ENCODE measurements at regions not wholly inside any gene's neighbourhood (a gene's known extent, or its start where the extent isn't known, plus 50 kb on each side); places are given as distances from the start of the nearest gene placed in this dataset.

- Histone ChIP-seq H3K36me3 (ENCODE audit: low read depth, low read length) (no peaks in the 10 kb centered on the region), H3K79me2 (ENCODE audit: low read length) (no peaks in the 10 kb centered on the region), H3K9me2 (replicated peaks; ENCODE audit: low read length) (no peaks in the 10 kb centered on the region), H3K27me3 (ENCODE audit: low read length) (peaks cover 41% of the 10 kb centered on the region), H3K4me2 (ENCODE audit: low read length) (no peak overlapping the region), H3K4me3 (ENCODE audit: low read length) (no peak overlapping the region), H3K9ac (ENCODE audit: low read length) (no peak overlapping the region), H3K9me3 (ENCODE audit: low read length) (no peaks in the 10 kb centered on the region), H2AFZ (ENCODE audit: low read length) (no peak overlapping the region), H4K20me1 (ENCODE audit: low read length) (no peaks in the 10 kb centered on the region), H3K4me1 (ENCODE audit: insufficient read depth, low read length) (no peaks in the 10 kb centered on the region), H3F3A (ENCODE audit: low read length, unreplicated experiment) (no peaks in the 10 kb centered on the region), H3K27ac (ENCODE audit: low read length) (no peak overlapping the region)
- POLR2A ChIA-PET (ENCODE audit: unreplicated experiment): no interaction called here
- no peak for DNase-seq
- ATAC-seq: no peak
- no TSS peak for BruUV-seq (replicated peaks)
- CTCF ChIA-PET: no interaction called here
- no peak for TF ChIP-seq EZH2phosphoT487 (IDR thresholded peaks at IDR 0.05; ENCODE audit: borderline replicate concordance, low read length)
- TF ChIP-seq, protein P1, sequence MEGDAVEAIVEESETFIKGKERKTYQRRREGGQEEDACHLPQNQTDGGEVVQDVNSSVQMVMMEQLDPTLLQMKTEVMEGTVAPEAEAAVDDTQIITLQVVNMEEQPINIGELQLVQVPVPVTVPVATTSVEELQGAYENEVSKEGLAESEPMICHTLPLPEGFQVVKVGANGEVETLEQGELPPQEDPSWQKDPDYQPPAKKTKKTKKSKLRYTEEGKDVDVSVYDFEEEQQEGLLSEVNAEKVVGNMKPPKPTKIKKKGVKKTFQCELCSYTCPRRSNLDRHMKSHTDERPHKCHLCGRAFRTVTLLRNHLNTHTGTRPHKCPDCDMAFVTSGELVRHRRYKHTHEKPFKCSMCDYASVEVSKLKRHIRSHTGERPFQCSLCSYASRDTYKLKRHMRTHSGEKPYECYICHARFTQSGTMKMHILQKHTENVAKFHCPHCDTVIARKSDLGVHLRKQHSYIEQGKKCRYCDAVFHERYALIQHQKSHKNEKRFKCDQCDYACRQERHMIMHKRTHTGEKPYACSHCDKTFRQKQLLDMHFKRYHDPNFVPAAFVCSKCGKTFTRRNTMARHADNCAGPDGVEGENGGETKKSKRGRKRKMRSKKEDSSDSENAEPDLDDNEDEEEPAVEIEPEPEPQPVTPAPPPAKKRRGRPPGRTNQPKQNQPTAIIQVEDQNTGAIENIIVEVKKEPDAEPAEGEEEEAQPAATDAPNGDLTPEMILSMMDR (conservative IDR thresholded peaks at IDR 0.05; ENCODE audit: low read depth, low read length): no peak
- TF ChIP-seq EZH2 (IDR thresholded peaks at IDR 0.05; ENCODE audit: low read length, unreplicated experiment): no peak
- intact Hi-C loops (cut with micrococcal nuclease): no loop called here
Observed at GRCh38 chr2:128731994-128732650, 413.5 kb upstream of the HS6ST1 start.

DNA sequence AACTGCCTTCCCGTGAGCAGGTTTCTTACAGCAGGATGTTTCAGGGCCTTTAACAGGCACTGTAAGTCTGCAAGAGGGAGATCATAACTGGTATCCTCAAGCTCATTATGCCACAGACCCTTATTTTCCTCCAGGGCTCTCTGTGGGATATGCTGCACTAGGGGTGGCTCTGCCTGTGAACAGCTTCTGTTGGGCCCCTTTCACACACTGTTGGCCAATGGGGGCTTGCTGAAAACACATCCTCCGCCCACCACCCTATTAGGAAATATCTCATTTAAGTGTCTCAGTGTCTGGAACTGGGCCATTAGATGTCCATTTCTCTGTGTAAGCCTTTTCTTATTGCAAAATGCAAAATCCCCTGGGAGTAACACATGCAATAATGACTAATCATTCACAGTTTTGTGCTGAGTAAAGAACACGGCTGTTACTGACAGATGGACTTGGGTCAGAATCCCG lies 414.3 kb upstream of the HS6ST1 start:
- no peak overlapping the region for H3K27ac ChIP-seq (ENCODE audit: low read length)
- ATAC-seq (no peak), DNase-seq (no peak)
- intact Hi-C loops (cut with micrococcal nuclease): no loop called here
- no peaks in the 10 kb centered on the region for H4K20me1 ChIP-seq (ENCODE audit: low read length)
- no peaks in the 10 kb centered on the region for H3K4me1 ChIP-seq (ENCODE audit: insufficient read depth, low read length)
- no peaks in the 10 kb centered on the region for H3K79me2 ChIP-seq (ENCODE audit: low read length)
- H3K9me2 ChIP-seq (replicated peaks; ENCODE audit: low read length): no peaks in the 10 kb centered on the region
- POLR2A ChIA-PET (ENCODE audit: unreplicated experiment): no interaction called here
- no peaks in the 10 kb centered on the region for H3K9me3 ChIP-seq (ENCODE audit: low read length)
- H3F3A ChIP-seq (ENCODE audit: low read length, unreplicated experiment): no peaks in the 10 kb centered on the region
- H3K27me3 ChIP-seq (ENCODE audit: low read length): peaks cover 41% of the 10 kb centered on the region
- no peak for TF ChIP-seq EZH2 (IDR thresholded peaks at IDR 0.05; ENCODE audit: low read length, unreplicated experiment)
- TF ChIP-seq, protein P1 (conservative IDR thresholded peaks at IDR 0.05; ENCODE audit: low read depth, low read length): no peak
- no peak for TF ChIP-seq EZH2phosphoT487 (IDR thresholded peaks at IDR 0.05; ENCODE audit: borderline replicate concordance, low read length)
- no peak overlapping the region for H3K4me3 ChIP-seq (ENCODE audit: low read length)
- no peaks in the 10 kb centered on the region for H3K36me3 ChIP-seq (ENCODE audit: low read depth, low read length)
- no peak overlapping the region for H2AFZ ChIP-seq (ENCODE audit: low read length)
- H3K9ac ChIP-seq (ENCODE audit: low read length): no peak overlapping the region
- CTCF ChIA-PET: no interaction called here
- BruUV-seq (replicated peaks): no TSS peak
- H3K4me2 ChIP-seq (ENCODE audit: low read length): no peak overlapping the region

- Histone ChIP-seq H3K9ac (ENCODE audit: low read length) (no peak overlapping the region), H3K4me3 (ENCODE audit: low read length) (no peak overlapping the region), H3K36me3 (ENCODE audit: low read depth, low read length) (no peaks in the 10 kb centered on the region), H4K20me1 (ENCODE audit: low read length) (no peaks in the 10 kb centered on the region), H3K9me2 (replicated peaks; ENCODE audit: low read length) (no peaks in the 10 kb centered on the region), H2AFZ (ENCODE audit: low read length) (no peak overlapping the region), H3K79me2 (ENCODE audit: low read length) (no peaks in the 10 kb centered on the region), H3K4me1 (ENCODE audit: insufficient read depth, low read length) (no peaks in the 10 kb centered on the region), H3K9me3 (ENCODE audit: low read length) (no peaks in the 10 kb centered on the region), H3K4me2 (ENCODE audit: low read length) (no peak overlapping the region), H3F3A (ENCODE audit: low read length, unreplicated experiment) (no peaks in the 10 kb centered on the region), H3K27me3 (ENCODE audit: low read length) (peaks cover 41% of the 10 kb centered on the region), H3K27ac (ENCODE audit: low read length) (no peak overlapping the region)
- no peak for ATAC-seq
- no peak for DNase-seq
- ChIA-PET POLR2A (ENCODE audit: unreplicated experiment) (no interaction called here), CTCF (no interaction called here)
- intact Hi-C loops (cut with micrococcal nuclease): no loop called here
- no TSS peak for BruUV-seq (replicated peaks)
- TF ChIP-seq EZH2 (IDR thresholded peaks at IDR 0.05; ENCODE audit: low read length, unreplicated experiment): no peak
- TF ChIP-seq, protein P1 (conservative IDR thresholded peaks at IDR 0.05; ENCODE audit: low read depth, low read length): no peak
- no peak for TF ChIP-seq EZH2phosphoT487 (IDR thresholded peaks at IDR 0.05; ENCODE audit: borderline replicate concordance, low read length)
Observed at GRCh38 chr2:128733450-128733849, 414.8 kb upstream of the HS6ST1 start.
